ENCODE measurements at regions not wholly inside any gene's neighbourhood (a gene's known extent, or its start where the extent isn't known, plus 50 kb on each side); places are given as distances from the start of the nearest gene placed in this dataset.

DNA sequence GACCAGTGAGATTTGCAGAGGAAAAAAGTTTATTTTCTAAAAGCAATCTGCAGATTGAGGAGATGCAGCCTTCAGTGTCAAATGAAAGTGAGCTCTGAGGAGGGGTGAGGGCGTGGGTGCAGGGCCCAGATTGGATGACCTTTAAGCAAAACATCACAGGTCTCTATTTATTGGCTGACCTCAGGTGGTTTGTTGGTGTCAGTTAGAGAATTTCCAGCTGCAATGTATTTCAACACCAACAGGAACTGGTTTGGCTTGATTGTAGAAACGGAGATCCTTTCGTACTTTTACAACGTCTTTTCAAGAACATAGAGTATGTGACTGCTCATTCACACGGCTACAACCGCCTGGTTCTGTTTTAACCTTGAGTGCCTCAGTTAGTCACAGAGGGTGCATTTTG is 1069.1 kb downstream of the EFNA5 start:
- TF ChIP-seq, protein P1, sequence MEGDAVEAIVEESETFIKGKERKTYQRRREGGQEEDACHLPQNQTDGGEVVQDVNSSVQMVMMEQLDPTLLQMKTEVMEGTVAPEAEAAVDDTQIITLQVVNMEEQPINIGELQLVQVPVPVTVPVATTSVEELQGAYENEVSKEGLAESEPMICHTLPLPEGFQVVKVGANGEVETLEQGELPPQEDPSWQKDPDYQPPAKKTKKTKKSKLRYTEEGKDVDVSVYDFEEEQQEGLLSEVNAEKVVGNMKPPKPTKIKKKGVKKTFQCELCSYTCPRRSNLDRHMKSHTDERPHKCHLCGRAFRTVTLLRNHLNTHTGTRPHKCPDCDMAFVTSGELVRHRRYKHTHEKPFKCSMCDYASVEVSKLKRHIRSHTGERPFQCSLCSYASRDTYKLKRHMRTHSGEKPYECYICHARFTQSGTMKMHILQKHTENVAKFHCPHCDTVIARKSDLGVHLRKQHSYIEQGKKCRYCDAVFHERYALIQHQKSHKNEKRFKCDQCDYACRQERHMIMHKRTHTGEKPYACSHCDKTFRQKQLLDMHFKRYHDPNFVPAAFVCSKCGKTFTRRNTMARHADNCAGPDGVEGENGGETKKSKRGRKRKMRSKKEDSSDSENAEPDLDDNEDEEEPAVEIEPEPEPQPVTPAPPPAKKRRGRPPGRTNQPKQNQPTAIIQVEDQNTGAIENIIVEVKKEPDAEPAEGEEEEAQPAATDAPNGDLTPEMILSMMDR (IDR thresholded peaks at IDR 0.05; ENCODE audit: low read depth, low read length): no peak
- no peak for TF ChIP-seq EZH2phosphoT487 (IDR thresholded peaks at IDR 0.05; ENCODE audit: low read depth)
- no peaks in the 10 kb centered on the region for H3K27me3 ChIP-seq (ENCODE audit: low read depth, low read length)
- H2AFZ ChIP-seq (ENCODE audit: low read depth, low read length): no peak overlapping the region

DNA sequence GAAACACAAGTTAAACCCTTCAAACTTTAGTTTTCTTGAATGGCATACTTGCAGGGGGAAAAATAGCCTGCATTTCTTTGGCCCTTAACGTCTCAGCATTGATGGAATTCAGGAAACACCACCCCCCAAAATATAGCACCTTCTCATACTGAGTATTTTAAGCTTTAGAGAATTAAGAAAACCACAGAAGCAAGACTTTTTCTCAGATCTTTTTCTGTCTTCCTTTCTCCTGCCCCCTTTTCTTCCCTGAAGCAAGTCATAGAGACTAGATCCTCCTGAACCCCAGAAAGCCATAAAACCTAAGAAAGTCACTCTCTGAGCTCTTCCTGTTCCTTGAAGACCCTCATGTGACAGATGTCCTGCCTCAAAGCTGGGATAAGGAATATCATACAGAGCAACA is 1069.9 kb downstream of the EFNA5 start:
- no peak overlapping the region for H3K4me2 ChIP-seq (ENCODE audit: low read length)
- H3K4me3 ChIP-seq (ENCODE audit: low read length): no peak overlapping the region
- no peaks in the 10 kb centered on the region for H3K27me3 ChIP-seq (ENCODE audit: low read depth, low read length)
- no peaks in the 10 kb centered on the region for H3K79me2 ChIP-seq (ENCODE audit: low read length)
- H2AFZ ChIP-seq (ENCODE audit: low read depth, low read length): no peak overlapping the region
- no peak for TF ChIP-seq EZH2phosphoT487 (IDR thresholded peaks at IDR 0.05; ENCODE audit: low read depth)
- TF ChIP-seq, protein P1 (IDR thresholded peaks at IDR 0.05; ENCODE audit: low read depth, low read length): no peak
- H3K9ac ChIP-seq (ENCODE audit: low read length): no peak overlapping the region
- no peaks in the 10 kb centered on the region for H4K20me1 ChIP-seq (ENCODE audit: insufficient read depth, low read length)
- no peak overlapping the region for H3K27ac ChIP-seq (ENCODE audit: low read length)
- H3K9me3 ChIP-seq (ENCODE audit: insufficient read depth, low read length): no peaks in the 10 kb centered on the region
- H3K36me3 ChIP-seq (replicated peaks; ENCODE audit: low read depth, low read length): no peaks in the 10 kb centered on the region
- H3K4me1 ChIP-seq (ENCODE audit: low read length): no peaks in the 10 kb centered on the region

More for the DNA sequence above, 1069.1 kb downstream of the EFNA5 start:
- H3K4me2 ChIP-seq (ENCODE audit: low read length): no peak overlapping the region
- H3K4me1 ChIP-seq (ENCODE audit: low read length): no peaks in the 10 kb centered on the region
- no peaks in the 10 kb centered on the region for H3K79me2 ChIP-seq (ENCODE audit: low read length)
- H3K36me3 ChIP-seq (replicated peaks; ENCODE audit: low read depth, low read length): no peaks in the 10 kb centered on the region
- H3K27ac ChIP-seq (ENCODE audit: low read length): no peak overlapping the region
- no peaks in the 10 kb centered on the region for H3K9me3 ChIP-seq (ENCODE audit: insufficient read depth, low read length)
- H3K9ac ChIP-seq (ENCODE audit: low read length): no peak overlapping the region
- H4K20me1 ChIP-seq (ENCODE audit: insufficient read depth, low read length): no peaks in the 10 kb centered on the region
- no peak overlapping the region for H3K4me3 ChIP-seq (ENCODE audit: low read length)

DNA sequence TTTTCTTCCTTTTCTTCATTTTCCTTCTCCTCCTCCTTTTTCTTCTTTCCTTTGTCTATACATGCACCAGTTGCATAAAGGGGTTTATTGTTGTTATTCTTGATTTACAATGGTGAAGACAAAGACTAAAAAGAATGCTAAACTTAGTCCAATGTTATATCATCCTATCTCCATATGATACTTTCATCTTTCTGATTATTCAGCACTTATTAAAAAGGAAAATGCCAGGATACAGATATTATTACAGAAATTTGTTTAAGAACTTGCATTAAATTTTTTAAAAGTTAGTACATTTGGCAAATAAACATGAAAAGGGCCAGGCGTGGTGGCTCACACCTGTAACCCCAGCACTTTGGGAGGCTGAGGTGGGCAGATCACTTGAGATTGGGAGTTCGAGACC is 1074.9 kb downstream of the EFNA5 start:
- no peaks in the 10 kb centered on the region for H3K4me1 ChIP-seq (ENCODE audit: low read length)
- H3K27me3 ChIP-seq (ENCODE audit: low read depth, low read length): no peaks in the 10 kb centered on the region
- H3K27ac ChIP-seq (ENCODE audit: low read length): no peak overlapping the region
- H3K9me3 ChIP-seq (ENCODE audit: insufficient read depth, low read length): no peaks in the 10 kb centered on the region
- no peak overlapping the region for H3K4me2 ChIP-seq (ENCODE audit: low read length)
- no peaks in the 10 kb centered on the region for H3K79me2 ChIP-seq (ENCODE audit: low read length)
- H3K4me3 ChIP-seq (ENCODE audit: low read length): no peak overlapping the region
- no peaks in the 10 kb centered on the region for H3K36me3 ChIP-seq (replicated peaks; ENCODE audit: low read depth, low read length)
- H2AFZ ChIP-seq (ENCODE audit: low read depth, low read length): no peak overlapping the region
- TF ChIP-seq, protein P1 (IDR thresholded peaks at IDR 0.05; ENCODE audit: low read depth, low read length): no peak
- TF ChIP-seq EZH2phosphoT487 (IDR thresholded peaks at IDR 0.05; ENCODE audit: low read depth): no peak
- H3K9ac ChIP-seq (ENCODE audit: low read length): no peak overlapping the region
- H4K20me1 ChIP-seq (ENCODE audit: insufficient read depth, low read length): no peaks in the 10 kb centered on the region

DNA sequence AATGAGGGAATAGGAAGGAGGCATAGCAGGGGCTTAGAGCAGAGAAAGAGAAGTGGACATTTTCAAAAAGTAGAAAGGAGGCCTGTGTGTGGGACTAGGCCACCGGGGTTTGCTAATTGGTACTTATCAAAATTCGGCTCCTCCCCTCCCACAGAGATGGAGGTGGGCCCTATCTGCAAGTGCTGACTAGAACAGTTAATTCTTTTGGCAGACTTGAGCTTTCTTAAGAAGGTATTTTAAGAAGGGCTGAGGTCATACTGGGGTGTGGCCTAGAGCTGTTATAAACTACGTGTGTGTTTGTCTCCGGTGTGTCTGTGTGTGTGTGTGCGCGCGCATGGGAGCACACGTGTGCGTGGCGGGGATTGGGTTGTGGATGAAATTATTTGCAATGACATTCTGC is 1086.5 kb downstream of the EFNA5 start:
- no peaks in the 10 kb centered on the region for H4K20me1 ChIP-seq (ENCODE audit: insufficient read depth, low read length)
- H3K36me3 ChIP-seq (replicated peaks; ENCODE audit: low read depth, low read length): no peaks in the 10 kb centered on the region
- no peak for TF ChIP-seq EZH2phosphoT487 (IDR thresholded peaks at IDR 0.05; ENCODE audit: low read depth)
- TF ChIP-seq, protein P1 (IDR thresholded peaks at IDR 0.05; ENCODE audit: low read depth, low read length): no peak
- no peak overlapping the region for H3K27ac ChIP-seq (ENCODE audit: low read length)
- H3K4me2 ChIP-seq (ENCODE audit: low read length): no peak overlapping the region
- H3K4me3 ChIP-seq (ENCODE audit: low read length): no peak overlapping the region
- no peaks in the 10 kb centered on the region for H3K79me2 ChIP-seq (ENCODE audit: low read length)
- H3K4me1 ChIP-seq (ENCODE audit: low read length): no peaks in the 10 kb centered on the region
- no peak overlapping the region for H3K9ac ChIP-seq (ENCODE audit: low read length)
- no peaks in the 10 kb centered on the region for H3K9me3 ChIP-seq (ENCODE audit: insufficient read depth, low read length)
- no peaks in the 10 kb centered on the region for H3K27me3 ChIP-seq (ENCODE audit: low read depth, low read length)
- no peak overlapping the region for H2AFZ ChIP-seq (ENCODE audit: low read depth, low read length)
